ENCODE measurements at regions not wholly inside any gene's neighbourhood (a gene's known extent, or its start where the extent isn't known, plus 50 kb on each side); places are given as distances from the start of the nearest gene placed in this dataset.

- no peak overlapping the region for H3K4me3 ChIP-seq (ENCODE audit: low read length)
- TF ChIP-seq CTCF (conservative IDR thresholded peaks at IDR 0.05; ENCODE audit: low read depth, low read length), result no peak
- DNase-seq (ENCODE audit: low read depth), result no peak
These were observed 91.9 kb upstream of the ACTRT2 start for GRCh38 chr1:2929335-2929734.

- no peak for DNase-seq (ENCODE audit: low read depth)
These were observed 91.1 kb upstream of the ACTRT2 start for GRCh38 chr1:2930016-2930815.

GRCh38 chr1:2930913-2931723 is 90.1 kb upstream of the ACTRT2 start:
- H3K4me3 ChIP-seq (ENCODE audit: low read length), result no peak overlapping the region
- no peak for DNase-seq (ENCODE audit: low read depth)
- no peak for TF ChIP-seq CTCF (conservative IDR thresholded peaks at IDR 0.05; ENCODE audit: low read depth, low read length)

More at GRCh38 chr1:2930016-2930815, 91.1 kb upstream of the ACTRT2 start:
- H3K4me3 ChIP-seq (ENCODE audit: low read length), result no peak overlapping the region
- no peak for TF ChIP-seq CTCF (conservative IDR thresholded peaks at IDR 0.05; ENCODE audit: low read depth, low read length)

- no peak for DNase-seq (ENCODE audit: low read depth)
These were observed 89.4 kb upstream of the ACTRT2 start for GRCh38 chr1:2931724-2932401.

GRCh38 chr1:2932671-2933350 is 88.5 kb upstream of the ACTRT2 start:
- no peak overlapping the region for H3K4me3 ChIP-seq (ENCODE audit: low read length)
- TF ChIP-seq CTCF (conservative IDR thresholded peaks at IDR 0.05; ENCODE audit: low read depth, low read length), result no peak
- DNase-seq (ENCODE audit: low read depth), result no peak

More at GRCh38 chr1:2931724-2932401, 89.4 kb upstream of the ACTRT2 start:
- H3K4me3 ChIP-seq (ENCODE audit: low read length), result no peak overlapping the region
- no peak for TF ChIP-seq CTCF (conservative IDR thresholded peaks at IDR 0.05; ENCODE audit: low read depth, low read length)

GRCh38 chr1:2933431-2934155 is 87.7 kb upstream of the ACTRT2 start:
- no peak for DNase-seq (ENCODE audit: low read depth)
- TF ChIP-seq CTCF (conservative IDR thresholded peaks at IDR 0.05; ENCODE audit: low read depth, low read length), result no peak
- H3K4me3 ChIP-seq (ENCODE audit: low read length), result no peak overlapping the region
